Gastrocnemius medialis (tissue), 4 donors: ENCODE measurements at regions not wholly inside any gene's neighbourhood (a gene's known extent, or its start where the extent isn't known, plus 50 kb on each side); places are given as distances from the start of the nearest gene placed in this dataset.

Experiments used
- POLR2A ChIP-seq, 2 donors: fragments of 450-650 bp; IDR thresholded peaks; one replicate each; pipeline ENCODE4 v1.6.1; 2017; ENCODE audit warnings: antibody characterized with exemption in 2 of 2, mild to moderate bottlenecking in 2 of 2, moderate library complexity in 2 of 2
- TF ChIP-seq, protein P1 (sequence below), 5 experiments: fragments of 450-650 bp in 3 of 5; fragments of 200-600 bp in 2 of 5; sonication (generic) in 2 of 5; IDR thresholded peaks in 4 of 5; conservative IDR thresholded peaks in 1 of 5; 1 replicate in 4 of 5; 2 replicates in 1 of 5; pipeline ENCODE4 v1.5.1; 2016 to 2019; ENCODE audit warnings: antibody characterized with exemption in 5 of 5, mild to moderate bottlenecking in 3 of 5, moderate library complexity in 3 of 5

GRCh38 chr11:105377870-105378269 is 232.0 kb upstream of the GRIA4 start:
- TF ChIP-seq, protein P1, sequence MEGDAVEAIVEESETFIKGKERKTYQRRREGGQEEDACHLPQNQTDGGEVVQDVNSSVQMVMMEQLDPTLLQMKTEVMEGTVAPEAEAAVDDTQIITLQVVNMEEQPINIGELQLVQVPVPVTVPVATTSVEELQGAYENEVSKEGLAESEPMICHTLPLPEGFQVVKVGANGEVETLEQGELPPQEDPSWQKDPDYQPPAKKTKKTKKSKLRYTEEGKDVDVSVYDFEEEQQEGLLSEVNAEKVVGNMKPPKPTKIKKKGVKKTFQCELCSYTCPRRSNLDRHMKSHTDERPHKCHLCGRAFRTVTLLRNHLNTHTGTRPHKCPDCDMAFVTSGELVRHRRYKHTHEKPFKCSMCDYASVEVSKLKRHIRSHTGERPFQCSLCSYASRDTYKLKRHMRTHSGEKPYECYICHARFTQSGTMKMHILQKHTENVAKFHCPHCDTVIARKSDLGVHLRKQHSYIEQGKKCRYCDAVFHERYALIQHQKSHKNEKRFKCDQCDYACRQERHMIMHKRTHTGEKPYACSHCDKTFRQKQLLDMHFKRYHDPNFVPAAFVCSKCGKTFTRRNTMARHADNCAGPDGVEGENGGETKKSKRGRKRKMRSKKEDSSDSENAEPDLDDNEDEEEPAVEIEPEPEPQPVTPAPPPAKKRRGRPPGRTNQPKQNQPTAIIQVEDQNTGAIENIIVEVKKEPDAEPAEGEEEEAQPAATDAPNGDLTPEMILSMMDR (IDR thresholded peaks at IDR 0.05 in 4 of 5, conservative IDR thresholded peaks at IDR 0.05 in 1 of 5): no peak
- no peak for TF ChIP-seq POLR2A (IDR thresholded peaks at IDR 0.05)
